RPMI7951 (cell line): ENCODE measurements at regions not wholly inside any gene's neighbourhood (a gene's known extent, or its start where the extent isn't known, plus 50 kb on each side); places are given as distances from the start of the nearest gene placed in this dataset.

Experiments
- DNase-seq: peaks from one replicate; pipeline ENCODE4 v3.0.0-alpha.2; 2012; ENCODE audit warnings: low read depth

GRCh38 chr12:77629141-77629540 is 201.6 kb upstream of the NAV3 start:
- DNase-seq: no peak

GRCh38 chr12:77625441-77625840 is 205.3 kb upstream of the NAV3 start:
- DNase-seq: peak; percentile 70

GRCh38 chr12:77619425-77619824 is 211.3 kb upstream of the NAV3 start:
- DNase-seq: no peak

- DNase-seq: no peak
These were observed 212.9 kb upstream of the NAV3 start for GRCh38 chr12:77617818-77618217.

- peak; percentile 2 for DNase-seq
These were observed 215.4 kb upstream of the NAV3 start for GRCh38 chr12:77615332-77615731.

- DNase-seq: no peak
These were observed 217.3 kb upstream of the NAV3 start for GRCh38 chr12:77613411-77613810.

GRCh38 chr12:77610446-77610845 is 220.2 kb upstream of the NAV3 start:
- no peak for DNase-seq

- DNase-seq: no peak
These were observed 221.7 kb upstream of the NAV3 start for GRCh38 chr12:77609016-77609415.

GRCh38 chr12:77608271-77608824 is 222.3 kb upstream of the NAV3 start:
- no peak for DNase-seq

- DNase-seq: no peak
These were observed 224.3 kb upstream of the NAV3 start for GRCh38 chr12:77606348-77606747.

GRCh38 chr12:77603946-77604345 is 226.7 kb upstream of the NAV3 start:
- DNase-seq: no peak

- no peak for DNase-seq
These were observed 229.6 kb upstream of the NAV3 start for GRCh38 chr12:77601069-77601468.

- no peak for DNase-seq
These were observed 230.2 kb upstream of the NAV3 start for GRCh38 chr12:77600468-77600843.

- no peak for DNase-seq
These were observed 230.8 kb upstream of the NAV3 start for GRCh38 chr12:77599782-77600467.

GRCh38 chr12:77594366-77594765 is 236.3 kb upstream of the NAV3 start:
- DNase-seq: no peak

- DNase-seq: no peak
These were observed 237.9 kb upstream of the NAV3 start for GRCh38 chr12:77592836-77593235.

- DNase-seq: no peak
These were observed 238.5 kb upstream of the NAV3 start for GRCh38 chr12:77591959-77592743.

GRCh38 chr12:77590306-77590705 is 240.4 kb upstream of the NAV3 start:
- DNase-seq: no peak

- DNase-seq: no peak
These were observed 245.8 kb upstream of the NAV3 start for GRCh38 chr12:77584860-77585259.

- no peak for DNase-seq
These were observed 252.1 kb upstream of the NAV3 start for GRCh38 chr12:77578466-77579220.

GRCh38 chr12:77577791-77578190 is 252.9 kb upstream of the NAV3 start:
- no peak for DNase-seq

- no peak for DNase-seq
These were observed 255.2 kb upstream of the NAV3 start for GRCh38 chr12:77575376-77575919.
